Liver (tissue), 8 donors: ENCODE measurements at regions not wholly inside any gene's neighbourhood (a gene's known extent, or its start where the extent isn't known, plus 50 kb on each side); places are given as distances from the start of the nearest gene placed in this dataset.

Source experiments
- DNase-seq: peaks from one replicate; pipeline ENCODE4 v3.0.0-alpha.2; 2017; ENCODE audit warnings: low spot score
- H3K27ac ChIP-seq, 2 donors: one replicate each; pipeline ENCODE4 v1.7.0; 2013; ENCODE audit warnings: inconsistent platforms in 2 of 2, low read length in 2 of 2, control low read depth in 1 of 2, low read depth in 1 of 2, mild to moderate bottlenecking in 1 of 2
- H3K27me3 ChIP-seq, 4 donors: one replicate each; pipeline versions ENCODE4 v1.6.1 to v1.7.0; 2013; ENCODE audit warnings: low read length in 3 of 4, inconsistent platforms in 1 of 4, mild to moderate bottlenecking in 1 of 4, moderate library complexity in 1 of 4; ENCODE audit not compliant: control insufficient read depth in 4 of 4, insufficient read depth in 4 of 4
- H3K36me3 ChIP-seq, 4 donors: one replicate each; pipeline versions ENCODE4 v1.6.1 to v1.7.0; 2013; ENCODE audit warnings: low read length in 3 of 4, mild to moderate bottlenecking in 3 of 4, low read depth in 1 of 4, moderate library complexity in 1 of 4; ENCODE audit not compliant: control insufficient read depth in 4 of 4, insufficient read depth in 3 of 4
- H3K4me1 ChIP-seq, 4 donors: one replicate each; pipeline versions ENCODE4 v1.6.1 to v1.7.0; 2013; ENCODE audit warnings: low read length in 3 of 4, mild to moderate bottlenecking in 3 of 4, moderate library complexity in 1 of 4; ENCODE audit not compliant: control insufficient read depth in 4 of 4, insufficient read depth in 4 of 4
- H3K4me3 ChIP-seq, 3 donors: one replicate each; pipeline versions ENCODE4 v1.6.1 to v1.7.0; 2013; ENCODE audit warnings: low read length in 3 of 3, control low read depth in 1 of 3, low read depth in 1 of 3, mild to moderate bottlenecking in 1 of 3
- H3K9ac ChIP-seq, 2 donors: one replicate each; pipeline ENCODE4 v1.7.0; 2013; ENCODE audit warnings: low read length in 2 of 2, mild to moderate bottlenecking in 2 of 2, moderate library complexity in 2 of 2, control low read depth in 1 of 2, low read depth in 1 of 2
- H3K9me3 ChIP-seq, 4 donors: one replicate each; pipeline versions ENCODE4 v1.6.1 to v1.7.0; 2013; ENCODE audit warnings: low read length in 3 of 4; ENCODE audit not compliant: control insufficient read depth in 4 of 4
- ATF3 ChIP-seq: IDR thresholded peaks from 2 replicates; pipeline ENCODE4 v1.6.1; 2016; ENCODE audit warnings: antibody characterized with exemption
- CTCF ChIP-seq: fragments of 150-350 bp; IDR thresholded peaks from 2 replicates; pipeline ENCODE4 v1.5.1; 2017; ENCODE audit warnings: improper control_type of control experiment, low read depth, low read length; ENCODE audit not compliant: missing input control
- EGR1 ChIP-seq, 2 donors: IDR thresholded peaks; 2 replicates each; pipeline ENCODE4 v1.6.1; 2016 to 2018; ENCODE audit warnings: antibody characterized with exemption in 2 of 2, low read depth in 2 of 2
- FOXA1 ChIP-seq: IDR thresholded peaks from 2 replicates; pipeline ENCODE4 v1.6.1; 2016; ENCODE audit warnings: antibody characterized with exemption
- FOXA2 ChIP-seq: IDR thresholded peaks from 2 replicates; pipeline ENCODE4 v1.6.1; 2016; ENCODE audit warnings: antibody characterized with exemption
- GABPA ChIP-seq, 2 donors: IDR thresholded peaks in 1 of 2; conservative IDR thresholded peaks in 1 of 2; 2 replicates each; pipeline ENCODE4 v1.6.1; 2016; ENCODE audit warnings: antibody characterized with exemption in 2 of 2, mild to moderate bottlenecking in 1 of 2, moderate library complexity in 1 of 2
- HNF4A ChIP-seq, 2 donors: conservative IDR thresholded peaks; 2 replicates each; pipeline ENCODE4 v1.6.1; 2016; ENCODE audit warnings: antibody characterized with exemption in 2 of 2, mild to moderate bottlenecking in 2 of 2
- JUND ChIP-seq, 2 donors: IDR thresholded peaks; 2 replicates each; pipeline ENCODE4 v1.6.1; 2016; ENCODE audit warnings: antibody characterized with exemption in 2 of 2
- MAX ChIP-seq: IDR thresholded peaks from 2 replicates; pipeline ENCODE4 v1.6.1; 2016; ENCODE audit warnings: antibody characterized with exemption
- NR2F2 ChIP-seq: IDR thresholded peaks from 2 replicates; pipeline ENCODE4 v1.6.1; 2016; ENCODE audit warnings: antibody characterized with exemption
- REST ChIP-seq: IDR thresholded peaks from 2 replicates; pipeline ENCODE4 v1.6.1; 2016; ENCODE audit warnings: antibody characterized with exemption, mild to moderate bottlenecking
- RXRA ChIP-seq, 2 donors: IDR thresholded peaks; 2 replicates each; pipeline ENCODE4 v1.6.1; 2017 to 2018; ENCODE audit warnings: antibody characterized with exemption in 2 of 2, mild to moderate bottlenecking in 1 of 2
- SP1 ChIP-seq: IDR thresholded peaks from 2 replicates; pipeline ENCODE4 v1.6.1; 2018; ENCODE audit warnings: antibody characterized with exemption, mild to moderate bottlenecking
- TAF1 ChIP-seq: conservative IDR thresholded peaks from 2 replicates; pipeline ENCODE4 v1.6.1; 2016; ENCODE audit warnings: antibody characterized with exemption, mild to moderate bottlenecking
- YY1 ChIP-seq: IDR thresholded peaks from 2 replicates; pipeline ENCODE4 v1.6.1; 2016; ENCODE audit warnings: antibody characterized with exemption, mild to moderate bottlenecking
- ZBTB33 ChIP-seq: IDR thresholded peaks from 2 replicates; pipeline ENCODE4 v1.6.1; 2016; ENCODE audit warnings: antibody characterized with exemption
- WGBS: extraction: QIAGEN DNeasy Blood & Tissue Kit; methylation state at CpG from one replicate; pipeline ENCODE4 v1.1.7; 2013; 5-methylcytosine and 5-hydroxymethylcytosine counted together
- donor health status: healthy.
- donor health status: healthy.
- donor health status: healthy.
- donor health status: healthy.
- donor health status: healthy.

GRCh38 chr2:138079976-138080375 is 115.7 kb downstream of the HNMT start:
- Histone ChIP-seq H3K27ac (no peak overlapping the region), H3K36me3 (no peaks in the 10 kb centered on the region), H3K4me3 (no peak overlapping the region), H3K27me3 (no peaks in the 10 kb centered on the region), H3K9ac (no peak overlapping the region), H3K4me1 (peaks cover 0 to 20% (median 3%) of the 10 kb centered on the region in 4 donors), H3K9me3 (no peaks in the 10 kb centered on the region)
- 95% methylated on average over 2 of the region's 2 CpGs for WGBS
- DNase-seq = no peak
- TF ChIP-seq ZBTB33 (no peak), GABPA (IDR thresholded peaks at IDR 0.05 in 1 of 2, conservative IDR thresholded peaks at IDR 0.05 in 1 of 2) (no peak), FOXA2 (no peak), CTCF (no peak), FOXA1 (no peak), NR2F2 (no peak), RXRA (IDR thresholded peaks at IDR 0.05) (no peak), TAF1 (no peak), HNF4A (conservative IDR thresholded peaks at IDR 0.05) (no peak), SP1 (no peak), YY1 (no peak), JUND (IDR thresholded peaks at IDR 0.05) (no peak), EGR1 (IDR thresholded peaks at IDR 0.05; ENCODE audit: low read depth in 2 of 2) (no peak), REST (no peak), ATF3 (no peak), MAX (no peak)
